SK-N-SH (cell line): ENCODE measurements at regions not wholly inside any gene's neighbourhood (a gene's known extent, or its start where the extent isn't known, plus 50 kb on each side); places are given as distances from the start of the nearest gene placed in this dataset.

Experiments used
- CTCF ChIP-seq: fragments of 200-600 bp; sonication (generic); IDR thresholded peaks from 2 replicates; pipeline ENCODE4 v1.6.1; 2017; ENCODE audit warnings: antibody characterized with exemption, mild to moderate bottlenecking, moderate library complexity
- EP300 ChIP-seq, 2 experiments: IDR thresholded peaks; 2 replicates each; pipeline versions ENCODE4 v1.4.0 to v1.6.1; 2012; ENCODE audit warnings: borderline replicate concordance in 1 of 2, low read depth in 1 of 2, low read length in 1 of 2
- EZH2phosphoT487 ChIP-seq: fragments of 200-600 bp; sonication (generic); IDR thresholded peaks from 2 replicates; pipeline ENCODE4 v1.6.1; 2017; ENCODE audit warnings: low read depth, mixed run types, mild to moderate bottlenecking, antibody characterized with exemption, moderate library complexity, borderline replicate concordance
- FOXM1 ChIP-seq: IDR thresholded peaks from 2 replicates; pipeline ENCODE4 v1.4.0; 2012; ENCODE audit warnings: low read depth, mild to moderate bottlenecking
- JUND ChIP-seq: IDR thresholded peaks from 2 replicates; pipeline ENCODE4 v1.4.0; 2012
- MAX ChIP-seq: IDR thresholded peaks from 2 replicates; pipeline ENCODE4 v1.4.0; 2012; ENCODE audit warnings: low read depth
- NRF1 ChIP-seq: IDR thresholded peaks from 2 replicates; pipeline ENCODE4 v1.6.1; 2012; ENCODE audit warnings: low read depth, mild to moderate bottlenecking, low read length
- POLR2AphosphoS5 ChIP-seq: IDR thresholded peaks from 2 replicates; pipeline ENCODE4 v1.6.1; 2012; ENCODE audit warnings: low read depth, low read length
- REST ChIP-seq: IDR thresholded peaks from 2 replicates; pipeline ENCODE4 v1.6.1; 2012; ENCODE audit warnings: mild to moderate bottlenecking, low read depth, low read length, moderate library complexity
- SIN3A ChIP-seq: IDR thresholded peaks from 2 replicates; pipeline ENCODE4 v1.6.1; 2012; ENCODE audit warnings: low read depth, mild to moderate bottlenecking, low read length, moderate library complexity, borderline replicate concordance
- TCF12 ChIP-seq: IDR thresholded peaks from 2 replicates; pipeline ENCODE4 v1.4.0; 2012
- YY1 ChIP-seq: IDR thresholded peaks from 2 replicates; pipeline ENCODE4 v1.4.0; 2012; ENCODE audit warnings: low read depth, mild to moderate bottlenecking

GRCh38 chr3:104040896-104041295, 1325.8 kb upstream of the ALCAM start:
- TF ChIP-seq CTCF (no peak), FOXM1 (no peak), EP300 (IDR thresholded peaks at IDR 0.05; ENCODE audit: borderline replicate concordance in 1 of 2, low read depth in 1 of 2, low read length in 1 of 2) (no peak), MAX (no peak), TCF12 (no peak), REST (no peak), POLR2AphosphoS5 (no peak), EZH2phosphoT487 (no peak), JUND (no peak), SIN3A (no peak), YY1 (no peak), NRF1 (no peak)
